ENCODE measurements at regions not wholly inside any gene's neighbourhood (a gene's known extent, or its start where the extent isn't known, plus 50 kb on each side); places are given as distances from the start of the nearest gene placed in this dataset.

DNA sequence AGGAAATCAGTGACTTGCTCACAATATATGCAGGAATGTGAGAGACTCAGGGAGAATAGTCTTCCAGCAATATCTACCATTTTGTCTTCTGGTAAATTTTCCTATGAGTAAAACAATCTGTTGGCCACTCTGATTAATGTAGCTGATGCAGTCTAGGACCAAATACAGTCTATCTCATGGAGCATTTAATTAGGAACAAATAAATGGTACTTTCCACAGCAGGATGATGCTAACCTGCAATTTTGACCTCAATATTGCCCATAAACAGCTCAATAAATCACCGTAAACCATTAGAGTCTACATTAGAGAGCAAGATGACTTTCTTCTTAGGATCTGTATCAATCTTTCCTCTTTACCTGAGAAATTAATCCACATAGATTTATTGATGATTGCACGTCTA, 567.7 kb upstream of the B3GALT2 start:
- TF ChIP-seq, protein P1, sequence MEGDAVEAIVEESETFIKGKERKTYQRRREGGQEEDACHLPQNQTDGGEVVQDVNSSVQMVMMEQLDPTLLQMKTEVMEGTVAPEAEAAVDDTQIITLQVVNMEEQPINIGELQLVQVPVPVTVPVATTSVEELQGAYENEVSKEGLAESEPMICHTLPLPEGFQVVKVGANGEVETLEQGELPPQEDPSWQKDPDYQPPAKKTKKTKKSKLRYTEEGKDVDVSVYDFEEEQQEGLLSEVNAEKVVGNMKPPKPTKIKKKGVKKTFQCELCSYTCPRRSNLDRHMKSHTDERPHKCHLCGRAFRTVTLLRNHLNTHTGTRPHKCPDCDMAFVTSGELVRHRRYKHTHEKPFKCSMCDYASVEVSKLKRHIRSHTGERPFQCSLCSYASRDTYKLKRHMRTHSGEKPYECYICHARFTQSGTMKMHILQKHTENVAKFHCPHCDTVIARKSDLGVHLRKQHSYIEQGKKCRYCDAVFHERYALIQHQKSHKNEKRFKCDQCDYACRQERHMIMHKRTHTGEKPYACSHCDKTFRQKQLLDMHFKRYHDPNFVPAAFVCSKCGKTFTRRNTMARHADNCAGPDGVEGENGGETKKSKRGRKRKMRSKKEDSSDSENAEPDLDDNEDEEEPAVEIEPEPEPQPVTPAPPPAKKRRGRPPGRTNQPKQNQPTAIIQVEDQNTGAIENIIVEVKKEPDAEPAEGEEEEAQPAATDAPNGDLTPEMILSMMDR (IDR thresholded peaks at IDR 0.05) = no peak
- no peak for TF ChIP-seq EZH2phosphoT487 (IDR thresholded peaks at IDR 0.05)
- no peak for TF ChIP-seq EZH2 (IDR thresholded peaks at IDR 0.05)

Measured in neural progenitor cell (in vitro differentiated cells).